PFSK-1 (cell line): ENCODE measurements at regions not wholly inside any gene's neighbourhood (a gene's known extent, or its start where the extent isn't known, plus 50 kb on each side); places are given as distances from the start of the nearest gene placed in this dataset.

Experiments
- FOXP2 ChIP-seq: optimal IDR thresholded peaks from 2 replicates; pipeline ENCODE3; 2011; ENCODE audit warnings: borderline replicate concordance, control low read depth, inconsistent platforms; ENCODE audit not compliant: insufficient read depth; ENCODE audit errors: extremely low read length, extremely low read depth
- POLR2AphosphoS5 ChIP-seq: IDR thresholded peaks from 2 replicates; pipeline ENCODE4 v1.6.1; 2012; ENCODE audit warnings: low read depth, mild to moderate bottlenecking, control low read depth, low read length, moderate library complexity
- REST ChIP-seq, 2 experiments: IDR thresholded peaks; 2 replicates each; pipeline versions ENCODE4 v1.6.1 to v1.8.0; 2011 to 2012; ENCODE audit warnings: low read depth in 2 of 2, low read length in 2 of 2, control low read depth in 1 of 2, inconsistent platforms in 1 of 2, mild to moderate bottlenecking in 1 of 2, moderate library complexity in 1 of 2; ENCODE audit not compliant: insufficient read depth in 1 of 2
- SIN3A ChIP-seq: IDR thresholded peaks from 2 replicates; pipeline ENCODE4 v1.6.1; 2012; ENCODE audit warnings: mild to moderate bottlenecking, low read length, moderate library complexity, borderline replicate concordance; ENCODE audit not compliant: insufficient read depth
- TAF1 ChIP-seq: IDR thresholded peaks from 2 replicates; pipeline ENCODE4 v1.6.1; 2012; ENCODE audit warnings: low read length, control low read depth, borderline replicate concordance; ENCODE audit not compliant: insufficient read depth

GRCh38 chr3:144314946-144315345 is 343.3 kb downstream of the DIPK2A start:
- TF ChIP-seq FOXP2 (no peak), POLR2AphosphoS5 (no peak), TAF1 (no peak), SIN3A (no peak), REST (IDR thresholded peaks at IDR 0.05; ENCODE audit: insufficient read depth in 1 of 2, low read depth in 2 of 2, low read length in 2 of 2) (no peak)

DNA sequence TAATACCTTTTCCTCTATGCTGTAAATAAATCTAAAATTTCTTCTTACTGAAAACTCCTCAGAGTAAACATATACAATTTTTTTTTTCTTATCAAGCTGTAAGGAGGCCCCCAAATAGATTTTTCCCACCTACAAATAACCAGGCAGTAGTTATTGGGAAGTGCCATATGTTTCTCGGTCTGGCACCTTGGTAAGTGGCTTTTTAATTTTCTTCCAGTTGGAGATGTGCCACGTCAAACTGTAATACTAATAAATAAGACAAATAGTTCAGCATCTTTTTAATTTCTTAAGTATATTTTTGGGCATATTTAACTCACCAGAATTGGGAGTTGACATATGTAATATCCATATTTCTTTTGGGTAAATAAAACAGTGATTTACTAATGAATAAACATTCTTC is 346.3 kb downstream of the DIPK2A start:
- TF ChIP-seq TAF1 (no peak), FOXP2 (no peak), REST (IDR thresholded peaks at IDR 0.05; ENCODE audit: insufficient read depth in 1 of 2, low read depth in 2 of 2, low read length in 2 of 2) (no peak), POLR2AphosphoS5 (no peak), SIN3A (no peak)

- TF ChIP-seq REST (IDR thresholded peaks at IDR 0.05; ENCODE audit: insufficient read depth in 1 of 2, low read depth in 2 of 2, low read length in 2 of 2) (no peak), TAF1 (no peak), POLR2AphosphoS5 (no peak), FOXP2 (no peak), SIN3A (no peak)
These were observed 352.5 kb downstream of the DIPK2A start for GRCh38 chr3:144324076-144324475.

- TF ChIP-seq SIN3A (no peak), REST (IDR thresholded peaks at IDR 0.05; ENCODE audit: insufficient read depth in 1 of 2, low read depth in 2 of 2, low read length in 2 of 2) (no peak), POLR2AphosphoS5 (no peak), FOXP2 (no peak), TAF1 (no peak)
These were observed 361.2 kb downstream of the DIPK2A start for GRCh38 chr3:144332868-144333267.

- TF ChIP-seq TAF1: no peak
- no peak for TF ChIP-seq POLR2AphosphoS5
- TF ChIP-seq FOXP2: no peak
- TF ChIP-seq SIN3A: no peak
- no peak for TF ChIP-seq REST (IDR thresholded peaks at IDR 0.05; ENCODE audit: insufficient read depth in 1 of 2, low read depth in 2 of 2, low read length in 2 of 2)
These were observed 369.8 kb downstream of the DIPK2A start for GRCh38 chr3:144341471-144341870.
